Gastroesophageal sphincter (tissue), 3 donors: ENCODE measurements at regions not wholly inside any gene's neighbourhood (a gene's known extent, or its start where the extent isn't known, plus 50 kb on each side); places are given as distances from the start of the nearest gene placed in this dataset.

Source experiments
- POLR2AphosphoS5 ChIP-seq: sonication (generic); formaldehyde crosslinking; IDR thresholded peaks from one replicate; pipeline ENCODE4 v1.6.1; 2017; ENCODE audit warnings: antibody characterized with exemption
- TF ChIP-seq, protein P1 (sequence below), 4 experiments: fragments of 200-600 bp in 2 of 4; fragments of 450-650 bp in 2 of 4; sonication (generic) in 1 of 4; IDR thresholded peaks; one replicate each; pipeline ENCODE4 v1.5.1; 2017 to 2019; ENCODE audit warnings: antibody characterized with exemption in 4 of 4, mild to moderate bottlenecking in 2 of 4, moderate library complexity in 2 of 4

DNA sequence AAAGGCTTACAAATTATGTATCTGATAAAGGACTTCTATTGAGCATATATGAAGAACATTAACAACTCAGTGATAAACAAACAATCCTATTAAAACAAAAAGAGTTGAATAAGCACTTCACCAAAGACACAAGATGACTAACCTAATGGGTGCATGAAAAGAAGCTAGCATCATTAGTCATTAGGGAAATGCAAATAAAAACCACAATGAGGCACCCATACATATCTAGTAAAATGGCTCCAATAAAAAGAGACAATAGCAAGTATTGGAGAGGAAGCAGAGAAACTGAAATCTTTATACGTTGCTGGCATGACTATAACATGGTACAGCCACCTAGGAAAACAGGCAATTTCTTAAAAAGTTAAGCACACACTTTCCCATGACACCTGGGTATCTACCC, 77.6 kb upstream of the ZMIZ1 start:
- TF ChIP-seq, protein P1, sequence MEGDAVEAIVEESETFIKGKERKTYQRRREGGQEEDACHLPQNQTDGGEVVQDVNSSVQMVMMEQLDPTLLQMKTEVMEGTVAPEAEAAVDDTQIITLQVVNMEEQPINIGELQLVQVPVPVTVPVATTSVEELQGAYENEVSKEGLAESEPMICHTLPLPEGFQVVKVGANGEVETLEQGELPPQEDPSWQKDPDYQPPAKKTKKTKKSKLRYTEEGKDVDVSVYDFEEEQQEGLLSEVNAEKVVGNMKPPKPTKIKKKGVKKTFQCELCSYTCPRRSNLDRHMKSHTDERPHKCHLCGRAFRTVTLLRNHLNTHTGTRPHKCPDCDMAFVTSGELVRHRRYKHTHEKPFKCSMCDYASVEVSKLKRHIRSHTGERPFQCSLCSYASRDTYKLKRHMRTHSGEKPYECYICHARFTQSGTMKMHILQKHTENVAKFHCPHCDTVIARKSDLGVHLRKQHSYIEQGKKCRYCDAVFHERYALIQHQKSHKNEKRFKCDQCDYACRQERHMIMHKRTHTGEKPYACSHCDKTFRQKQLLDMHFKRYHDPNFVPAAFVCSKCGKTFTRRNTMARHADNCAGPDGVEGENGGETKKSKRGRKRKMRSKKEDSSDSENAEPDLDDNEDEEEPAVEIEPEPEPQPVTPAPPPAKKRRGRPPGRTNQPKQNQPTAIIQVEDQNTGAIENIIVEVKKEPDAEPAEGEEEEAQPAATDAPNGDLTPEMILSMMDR (IDR thresholded peaks at IDR 0.05) = no peak
- TF ChIP-seq POLR2AphosphoS5 = no peak
